ENCODE measurements at regions not wholly inside any gene's neighbourhood (a gene's known extent, or its start where the extent isn't known, plus 50 kb on each side); places are given as distances from the start of the nearest gene placed in this dataset.

- TF ChIP-seq CTCF (IDR thresholded peaks at IDR 0.05) (no peak), EZH2 (IDR thresholded peaks at IDR 0.05; ENCODE audit: borderline replicate concordance, insufficient read depth, low read depth, low read length, poor library complexity, severe bottlenecking) (no peak)
Measured at GRCh38 chr6:12509060-12509459, 207.5 kb upstream of the PHACTR1 start.
